Endothelial cell of umbilical vein (primary cell): ENCODE measurements at regions not wholly inside any gene's neighbourhood (a gene's known extent, or its start where the extent isn't known, plus 50 kb on each side); places are given as distances from the start of the nearest gene placed in this dataset.

ENCODE experiments used
- BruUV-seq: library from RNA; stranded (reverse); fragments of 400-500 nt; replicated peaks from 2 replicates; lab custom pipeline; 2021; lab: Mats Ljungman, UMichigan
- CTCF ChIA-PET: fragments of 300-600, 350-600 bp; sonication (Branson Sonifier 250); formaldehyde crosslinking; loops from one replicate; lab custom pipeline; 2021; ENCODE audit warnings: antibody characterized with exemption, inconsistent platforms; lab: Charles Lee
- POLR2A ChIA-PET: fragments of 300-600, 350-600 bp; sonication (Branson Sonifier 250); formaldehyde crosslinking; loops from one replicate; lab custom pipeline; 2021; ENCODE audit warnings: antibody characterized with exemption, inconsistent platforms; lab: Charles Lee
- DNase-seq: peaks from one replicate; pipeline ENCODE4 v3.0.0-alpha.2; 2011; ENCODE audit warnings: low read depth, low spot score
- FAIRE-seq: peaks from 2 replicates; lab custom pipeline; 2011; peaks lifted over from hg19 to GRCh38; lab: Jason Lieb, UNC
- H2AFZ ChIP-seq: 2 replicates; pipeline ENCODE4 v1.6.0; 2012; ENCODE audit warnings: low read depth, low read length, control low read depth, inconsistent platforms
- H3K27ac ChIP-seq: 2 replicates; pipeline ENCODE4 v1.5.1; 2011; ENCODE audit warnings: low read depth, mild to moderate bottlenecking, control low read depth, low read length, moderate library complexity; ENCODE audit not compliant: insufficient read depth
- H3K27me3 ChIP-seq, 2 experiments: 2 replicates each; pipeline versions ENCODE4 v1.6.0 to v1.6.1; 2011; ENCODE audit warnings: low read length in 2 of 2, mixed read lengths in 1 of 2; ENCODE audit not compliant: control insufficient read depth in 2 of 2, insufficient read depth in 2 of 2
- H3K36me3 ChIP-seq, 2 experiments: 2 replicates in 1 of 2; 3 replicates in 1 of 2; pipeline ENCODE4 v1.5.1; 2011; ENCODE audit warnings: low read length in 2 of 2, mild to moderate bottlenecking in 1 of 2, moderate library complexity in 1 of 2; ENCODE audit not compliant: control insufficient read depth in 2 of 2, insufficient read depth in 2 of 2; ENCODE audit errors: extremely low read depth in 1 of 2
- H3K4me1 ChIP-seq: 3 replicates; pipeline ENCODE4 v1.5.1; 2011; ENCODE audit warnings: mild to moderate bottlenecking, low read length; ENCODE audit not compliant: control insufficient read depth, insufficient read depth; ENCODE audit errors: extremely low read depth
- H3K4me2 ChIP-seq: 2 replicates; pipeline ENCODE4 v1.6.1; 2011; ENCODE audit warnings: low read length, control low read depth, mixed read lengths; ENCODE audit not compliant: insufficient read depth
- H3K4me3 ChIP-seq, 3 experiments: fragments of 200-600 bp in 1 of 3; sonication (generic), shearing (Covaris generic) in 1 of 3; replicated peaks in 1 of 3; 2 replicates each; pipeline ENCODE4 v1.5.1; 2011 to 2016; ENCODE audit warnings: control low read depth in 3 of 3, low read length in 3 of 3, mild to moderate bottlenecking in 2 of 3, inconsistent platforms in 1 of 3, low read depth in 1 of 3, moderate library complexity in 1 of 3; ENCODE audit not compliant: insufficient read depth in 1 of 3
- H3K79me2 ChIP-seq: 2 replicates; pipeline ENCODE4 v1.6.0; 2012; ENCODE audit warnings: low read length, inconsistent platforms; ENCODE audit not compliant: control insufficient read depth, insufficient read depth
- H3K9ac ChIP-seq: replicated peaks from 2 replicates; pipeline ENCODE3; 2011; ENCODE audit warnings: low read length, control low read depth; ENCODE audit not compliant: insufficient read depth; ENCODE audit errors: extremely low read depth
- H3K9me1 ChIP-seq: replicated peaks from 3 replicates; pipeline ENCODE4 v1.6.0; 2011; ENCODE audit warnings: mild to moderate bottlenecking, low read length; ENCODE audit not compliant: control insufficient read depth, insufficient read depth; ENCODE audit errors: extremely low read depth
- H3K9me3 ChIP-seq: replicated peaks from 2 replicates; pipeline ENCODE4 v1.5.1; 2012; ENCODE audit warnings: low read length, inconsistent platforms; ENCODE audit not compliant: control insufficient read depth, insufficient read depth
- H4K20me1 ChIP-seq: replicated peaks from 2 replicates; pipeline ENCODE3; 2011; ENCODE audit warnings: mild to moderate bottlenecking, low read length; ENCODE audit not compliant: control insufficient read depth, insufficient read depth; ENCODE audit errors: extremely low read depth
- CTCF ChIP-seq, 2 donors: IDR thresholded peaks; 1 replicate in 1 of 2; 2 replicates in 1 of 2; pipeline ENCODE4 v1.5.1; 2011; ENCODE audit warnings: low read length in 2 of 2, mild to moderate bottlenecking in 2 of 2, moderate library complexity in 2 of 2, control low read depth in 1 of 2, inconsistent platforms in 1 of 2, low read depth in 1 of 2; ENCODE audit not compliant: insufficient read depth in 1 of 2; ENCODE audit errors: extremely low read depth in 1 of 2
- EZH2 ChIP-seq: IDR thresholded peaks from 2 replicates; pipeline ENCODE4 v1.6.1; 2012; ENCODE audit warnings: borderline replicate concordance, low read depth, mild to moderate bottlenecking, moderate library complexity, low read length, inconsistent platforms; ENCODE audit not compliant: severe bottlenecking
- FOS ChIP-seq: IDR thresholded peaks from 2 replicates; pipeline ENCODE4 v1.6.1; 2011; ENCODE audit warnings: mild to moderate bottlenecking, low read length, moderate library complexity, borderline replicate concordance; ENCODE audit not compliant: insufficient read depth
- GATA2 ChIP-seq: IDR thresholded peaks from 2 replicates; pipeline ENCODE4 v1.7.0; 2011; ENCODE audit warnings: low read depth, mild to moderate bottlenecking, moderate library complexity, mixed read lengths, low read length; ENCODE audit not compliant: insufficient read length, insufficient read depth
- JUN ChIP-seq: IDR thresholded peaks from 2 replicates; pipeline ENCODE4 v1.6.1; 2011; ENCODE audit warnings: borderline replicate concordance, low read depth; ENCODE audit not compliant: insufficient read length, insufficient read depth
- MAX ChIP-seq: IDR thresholded peaks from 2 replicates; pipeline ENCODE4 v1.6.1; 2011; ENCODE audit not compliant: insufficient read depth, insufficient read length
- MYC ChIP-seq: IDR thresholded peaks from one replicate; pipeline ENCODE4 v1.6.1; 2011; ENCODE audit warnings: mild to moderate bottlenecking, low read depth, low read length
- POLR2A ChIP-seq: IDR thresholded peaks from 2 replicates; pipeline ENCODE4 v1.6.1; 2012; ENCODE audit warnings: low read depth, mild to moderate bottlenecking, control low read depth, low read length
- POLR2AphosphoS5 ChIP-seq: IDR thresholded peaks from 2 replicates; pipeline ENCODE4 v1.6.1; 2012; ENCODE audit warnings: low read depth, mild to moderate bottlenecking, control low read depth, low read length, moderate library complexity; ENCODE audit not compliant: insufficient read depth
- dilution Hi-C: fragments of 300-500 bp; cut with MboI; formaldehyde crosslinking; loops from one replicate; pipeline ENCODE4 v1.15.0; 2019; ENCODE audit warnings: low sequenced_read_pairs; ENCODE audit not compliant: extremely low pct_ligation_motif_present
- intact Hi-C: fragments of 100-400 bp; cut with micrococcal nuclease; formaldehyde crosslinking; loops from one replicate; pipeline ENCODE4 v1.10.0; 2022

- Histone ChIP-seq H3K4me1 (no peaks in the 10 kb centered on the region), H2AFZ (no peak overlapping the region), H3K9ac (no peak overlapping the region), H3K27me3 (peaks cover 0 to 3% of the 10 kb centered on the region in 2 experiments), H3K4me3 (no peak overlapping the region), H3K9me3 (no peaks in the 10 kb centered on the region), H3K36me3 (no peaks in the 10 kb centered on the region), H4K20me1 (no peaks in the 10 kb centered on the region), H3K27ac (no peak overlapping the region), H3K79me2 (no peaks in the 10 kb centered on the region), H3K9me1 (no peaks in the 10 kb centered on the region), H3K4me2 (no peak overlapping the region)
- DNase-seq (no peak), FAIRE-seq (no peak)
- no peak for TF ChIP-seq GATA2
- no peak for TF ChIP-seq FOS
- TF ChIP-seq CTCF (IDR thresholded peaks at IDR 0.05; ENCODE audit: extremely low read depth in 1 of 2, insufficient read depth in 1 of 2, low read depth in 1 of 2, low read length in 2 of 2): no peak
- TF ChIP-seq EZH2: no peak
- TF ChIP-seq MAX: no peak
- no peak for TF ChIP-seq JUN
- no peak for TF ChIP-seq POLR2AphosphoS5
- no peak for TF ChIP-seq POLR2A
- TF ChIP-seq MYC: no peak
- ChIA-PET CTCF (interaction anchor here (0.6 kb wide), 1 partner anchor 677 kb away, joined by 3 read pairs; no protein-coding TSS in a partner anchor), POLR2A (no interaction called here)
- dilution Hi-C loops (no loop called here), intact Hi-C loops (no loop called here)
- no TSS peak for BruUV-seq
These were observed 83.5 kb upstream of the WSCD1 start for GRCh38 chr17:5986644-5987043.
